ENCODE measurements at regions not wholly inside any gene's neighbourhood (a gene's known extent, or its start where the extent isn't known, plus 50 kb on each side); places are given as distances from the start of the nearest gene placed in this dataset.

GRCh38 chr3:154898916-154899315 lies 181.2 kb upstream of the MME start:
- TF ChIP-seq, protein P1, sequence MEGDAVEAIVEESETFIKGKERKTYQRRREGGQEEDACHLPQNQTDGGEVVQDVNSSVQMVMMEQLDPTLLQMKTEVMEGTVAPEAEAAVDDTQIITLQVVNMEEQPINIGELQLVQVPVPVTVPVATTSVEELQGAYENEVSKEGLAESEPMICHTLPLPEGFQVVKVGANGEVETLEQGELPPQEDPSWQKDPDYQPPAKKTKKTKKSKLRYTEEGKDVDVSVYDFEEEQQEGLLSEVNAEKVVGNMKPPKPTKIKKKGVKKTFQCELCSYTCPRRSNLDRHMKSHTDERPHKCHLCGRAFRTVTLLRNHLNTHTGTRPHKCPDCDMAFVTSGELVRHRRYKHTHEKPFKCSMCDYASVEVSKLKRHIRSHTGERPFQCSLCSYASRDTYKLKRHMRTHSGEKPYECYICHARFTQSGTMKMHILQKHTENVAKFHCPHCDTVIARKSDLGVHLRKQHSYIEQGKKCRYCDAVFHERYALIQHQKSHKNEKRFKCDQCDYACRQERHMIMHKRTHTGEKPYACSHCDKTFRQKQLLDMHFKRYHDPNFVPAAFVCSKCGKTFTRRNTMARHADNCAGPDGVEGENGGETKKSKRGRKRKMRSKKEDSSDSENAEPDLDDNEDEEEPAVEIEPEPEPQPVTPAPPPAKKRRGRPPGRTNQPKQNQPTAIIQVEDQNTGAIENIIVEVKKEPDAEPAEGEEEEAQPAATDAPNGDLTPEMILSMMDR (IDR thresholded peaks at IDR 0.05; ENCODE audit: insufficient read depth, low read depth, low read length, missing control alignments) = no peak
- H3K4me3 ChIP-seq (ENCODE audit: low read depth, low read length) = no peak overlapping the region
- DNase-seq (ENCODE audit: low read depth) = no peak

- DNase-seq (ENCODE audit: low read depth) = no peak
- H3K4me3 ChIP-seq (ENCODE audit: low read depth, low read length) = no peak overlapping the region
- TF ChIP-seq, protein P1 (IDR thresholded peaks at IDR 0.05; ENCODE audit: insufficient read depth, low read depth, low read length, missing control alignments) = no peak
These were observed 181.7 kb upstream of the MME start for GRCh38 chr3:154898443-154898842.

GRCh38 chr3:154893813-154894212 lies 186.3 kb upstream of the MME start:
- TF ChIP-seq, protein P1 (IDR thresholded peaks at IDR 0.05; ENCODE audit: insufficient read depth, low read depth, low read length, missing control alignments) = no peak
- H3K4me3 ChIP-seq (ENCODE audit: low read depth, low read length) = no peak overlapping the region
- DNase-seq (ENCODE audit: low read depth) = no peak

DNA sequence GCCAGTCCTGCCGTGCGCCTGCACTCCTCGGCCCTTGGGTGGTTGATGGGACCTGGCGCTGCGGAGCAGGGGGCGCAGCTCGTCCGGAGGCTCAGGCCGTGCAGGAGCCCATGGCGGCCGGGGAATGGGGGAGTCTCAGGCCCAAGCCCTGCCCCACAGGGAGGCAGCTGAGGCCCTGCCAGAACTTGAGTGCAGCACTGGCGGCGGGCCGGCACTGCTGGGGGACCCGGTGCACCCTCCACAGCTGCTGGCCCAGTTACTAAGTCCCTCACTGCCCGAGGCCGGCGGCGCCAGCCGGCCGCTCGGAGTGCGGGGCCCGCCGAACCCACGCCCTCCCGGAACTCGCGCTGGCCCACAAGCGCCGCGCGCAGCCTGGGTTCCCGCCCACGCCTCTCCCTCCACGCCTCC lies 190.9 kb upstream of the MME start:
- no peak overlapping the region for H3K4me3 ChIP-seq (ENCODE audit: low read depth, low read length)
- TF ChIP-seq, protein P1 (IDR thresholded peaks at IDR 0.05; ENCODE audit: insufficient read depth, low read depth, low read length, missing control alignments) = no peak
- no peak for DNase-seq (ENCODE audit: low read depth)

GRCh38 chr3:154887869-154888268 lies 192.2 kb upstream of the MME start:
- TF ChIP-seq, protein P1 (IDR thresholded peaks at IDR 0.05; ENCODE audit: insufficient read depth, low read depth, low read length, missing control alignments) = no peak
- H3K4me3 ChIP-seq (ENCODE audit: low read depth, low read length) = no peak overlapping the region
- DNase-seq (ENCODE audit: low read depth) = no peak

- TF ChIP-seq, protein P1 (IDR thresholded peaks at IDR 0.05; ENCODE audit: insufficient read depth, low read depth, low read length, missing control alignments) = no peak
- no peak overlapping the region for H3K4me3 ChIP-seq (ENCODE audit: low read depth, low read length)
- no peak for DNase-seq (ENCODE audit: low read depth)
These were observed 193.7 kb upstream of the MME start for GRCh38 chr3:154886437-154886836.

GRCh38 chr3:154885418-154885817 lies 194.7 kb upstream of the MME start:
- TF ChIP-seq, protein P1 (IDR thresholded peaks at IDR 0.05; ENCODE audit: insufficient read depth, low read depth, low read length, missing control alignments) = no peak
- DNase-seq (ENCODE audit: low read depth) = no peak
- no peak overlapping the region for H3K4me3 ChIP-seq (ENCODE audit: low read depth, low read length)
